CD4-positive, alpha-beta T cell treated with Interleukin-1 beta for 1 hour (primary cell): ENCODE measurements at regions not wholly inside any gene's neighbourhood (a gene's known extent, or its start where the extent isn't known, plus 50 kb on each side); places are given as distances from the start of the nearest gene placed in this dataset.

ENCODE experiments used
- DNase-seq, 2 donors: peaks; one replicate each; pipeline ENCODE4 v3.0.0-alpha.2; 2020 to 2022

DNA sequence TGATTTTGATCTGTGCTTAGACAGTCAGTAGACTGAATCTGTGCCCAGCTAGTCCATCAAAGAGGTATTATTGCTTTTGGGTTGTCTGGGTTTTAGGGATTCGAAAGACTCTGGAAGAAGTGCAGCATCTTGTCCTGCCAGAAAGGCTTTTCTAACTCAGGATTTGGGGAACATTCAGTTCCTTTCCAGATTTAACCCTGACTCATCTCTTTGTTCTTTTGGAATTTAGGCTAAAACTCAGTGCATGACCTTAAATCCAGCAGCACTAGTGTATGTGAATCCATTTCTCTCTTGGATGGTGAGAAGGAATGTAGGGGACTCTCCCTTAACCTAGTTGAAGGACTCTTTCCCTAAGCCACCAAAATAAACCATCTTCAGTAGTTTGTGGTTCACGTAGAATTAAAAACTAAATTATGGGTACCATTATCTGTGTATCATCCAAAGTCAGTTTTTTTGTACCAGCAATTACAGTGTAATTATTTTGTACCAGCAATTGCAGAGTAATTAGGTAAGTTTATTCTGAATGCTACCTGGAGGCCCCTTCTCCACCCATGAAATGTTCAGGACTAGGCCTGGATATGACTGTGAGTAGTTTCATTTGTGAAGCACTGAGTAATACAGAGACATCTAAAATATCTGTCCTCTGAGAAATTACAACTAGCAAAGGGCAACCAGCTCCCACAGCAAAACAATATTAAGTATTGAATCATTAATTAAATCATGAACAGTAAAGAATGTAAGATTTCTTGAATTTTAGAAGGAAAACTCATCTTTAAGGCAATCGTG is 384.0 kb downstream of the TMA16 start:
- no peak for DNase-seq

DNA sequence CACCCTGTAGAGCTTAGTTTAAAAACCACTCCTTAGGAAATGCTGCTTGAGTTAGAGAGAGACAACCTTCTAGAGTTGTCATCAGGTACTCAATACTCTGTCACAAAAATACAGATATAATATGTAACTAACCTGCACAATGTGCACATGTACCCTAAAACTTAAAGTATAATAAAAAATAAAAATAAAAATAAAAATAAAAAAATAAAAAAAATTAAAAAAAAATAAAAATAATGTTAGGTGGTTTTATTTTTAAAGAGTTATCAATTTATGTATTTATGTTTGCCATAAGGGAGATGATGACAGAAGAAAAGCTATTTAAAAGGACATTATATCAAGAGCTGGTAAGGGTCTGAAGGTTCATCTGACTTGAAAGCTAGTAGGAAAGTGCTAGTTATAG is 397.9 kb downstream of the TMA16 start:
- no peak for DNase-seq

DNA sequence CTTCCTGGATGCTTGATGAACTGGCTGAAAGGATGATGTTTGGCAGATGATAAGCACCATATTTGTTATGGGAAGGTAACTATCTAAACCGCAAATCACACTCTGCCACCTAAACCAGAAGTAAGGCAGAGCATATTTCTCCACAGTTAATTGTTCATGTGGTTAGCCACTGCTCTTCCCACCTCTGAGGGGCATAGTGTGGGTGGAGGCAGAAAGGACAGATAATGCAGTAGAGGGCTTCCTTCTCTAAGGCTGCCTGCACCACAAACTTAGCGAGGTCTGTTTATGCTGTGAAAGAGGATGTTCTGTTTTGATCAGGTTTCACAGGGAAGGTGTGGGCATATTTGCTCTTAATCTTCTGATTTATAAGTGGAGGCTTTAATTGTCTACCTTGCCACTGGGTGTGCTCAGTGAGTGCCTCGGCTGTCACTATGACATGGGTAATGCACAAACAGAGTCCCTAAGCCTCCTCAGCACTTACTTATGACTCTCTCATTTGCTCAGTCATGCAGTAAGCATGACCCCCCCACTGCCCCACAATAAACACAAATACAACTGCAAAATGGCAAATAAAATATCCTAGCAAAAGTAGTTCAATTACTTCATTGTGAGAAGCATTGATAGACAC is 401.0 kb downstream of the TMA16 start:
- peak; percentile 2 to 45 for DNase-seq

DNA sequence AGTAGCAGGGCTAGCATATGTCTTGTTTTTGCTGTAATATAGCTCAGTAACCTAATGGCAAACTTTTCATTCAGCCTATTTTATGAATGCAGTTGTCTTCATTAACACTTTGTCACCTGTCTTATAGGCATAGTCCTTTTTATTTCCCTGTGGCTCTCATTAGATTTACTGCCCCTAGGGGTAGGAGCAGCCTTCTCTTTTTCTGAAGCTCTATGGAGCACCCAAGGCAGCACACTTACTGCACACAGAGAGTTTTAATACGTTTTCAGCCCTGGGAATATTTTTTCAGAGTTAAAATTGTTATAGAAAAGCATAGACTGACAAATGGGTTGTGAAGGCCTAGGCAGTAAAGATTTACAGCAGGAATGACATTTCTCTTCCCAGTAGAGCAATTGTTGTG is 406.8 kb downstream of the TMA16 start:
- DNase-seq: no peak

DNA sequence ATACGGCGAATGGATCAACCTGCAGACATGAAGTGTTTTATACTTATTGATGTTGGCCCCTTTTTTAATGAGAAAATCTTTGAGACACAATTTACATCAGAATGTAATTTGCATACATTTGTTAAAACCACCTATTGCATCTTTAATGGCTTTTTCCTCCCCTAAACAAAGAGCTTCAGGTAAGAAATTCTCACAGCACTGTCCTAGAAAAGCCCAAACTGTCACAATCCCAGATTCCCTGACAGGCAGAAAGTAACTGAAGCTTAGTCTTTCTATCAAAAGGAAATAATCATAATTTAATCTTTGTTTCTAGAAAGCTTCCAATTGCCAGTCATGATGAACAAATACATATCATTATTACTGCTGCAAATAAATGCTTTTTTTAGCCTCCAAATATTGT is 407.9 kb downstream of the TMA16 start:
- no peak for DNase-seq

DNA sequence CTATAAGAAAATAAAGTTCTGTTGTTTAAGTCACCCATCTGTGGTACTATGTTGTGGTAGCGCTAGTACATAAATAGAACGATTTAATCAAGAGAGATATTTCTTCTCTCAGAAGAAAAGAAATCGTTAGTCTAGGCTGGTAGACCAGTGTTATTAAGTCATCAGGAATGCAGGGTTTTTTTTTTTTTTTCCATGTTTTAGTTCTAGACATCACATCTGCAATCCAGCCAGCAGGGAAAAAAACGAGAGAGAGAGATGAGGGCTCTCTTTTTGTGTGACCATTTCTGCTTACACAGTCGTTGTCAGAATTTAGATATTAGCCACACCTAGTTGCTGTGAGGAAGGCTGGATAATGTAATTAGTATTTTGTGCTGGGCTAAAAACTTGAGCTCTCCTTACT is 417.4 kb downstream of the TMA16 start:
- no peak for DNase-seq

DNA sequence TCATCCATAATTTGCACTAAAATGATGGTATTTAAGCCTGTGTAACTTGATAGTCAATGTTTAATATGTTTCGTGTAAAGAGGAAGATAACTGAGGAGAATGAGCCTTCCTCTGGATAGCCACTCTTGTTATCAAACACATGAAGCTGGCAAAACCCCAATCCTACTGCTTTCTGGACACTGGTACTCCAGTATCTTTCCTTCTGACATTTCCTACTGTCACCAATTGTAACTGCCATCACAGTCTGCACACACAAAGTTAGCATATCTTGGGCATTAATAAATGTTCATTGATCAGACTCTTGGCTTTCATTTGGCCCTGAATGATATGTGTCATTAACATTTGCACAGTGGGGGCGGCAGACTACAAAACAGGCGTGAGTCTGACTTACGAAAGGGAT is 419.1 kb downstream of the TMA16 start:
- no peak for DNase-seq

DNA sequence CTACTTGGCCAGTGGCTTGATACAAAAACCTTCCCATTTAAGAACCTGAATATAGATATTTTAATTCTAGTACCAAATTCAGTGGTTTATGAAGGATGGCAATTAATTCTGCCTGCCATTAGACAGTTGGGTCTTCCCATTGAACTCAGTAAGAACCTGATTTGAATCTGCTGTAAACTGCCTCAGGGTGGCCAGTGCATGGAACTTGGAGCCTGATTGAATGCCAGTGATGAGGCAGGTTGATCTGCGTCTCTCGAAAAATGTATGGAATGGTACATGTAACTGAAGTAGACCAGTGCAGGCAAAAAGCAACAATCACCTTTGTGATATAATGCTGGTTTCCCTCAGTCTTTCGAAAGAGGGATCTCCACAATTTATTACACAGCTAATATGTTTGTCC is 421.4 kb downstream of the TMA16 start:
- DNase-seq: no peak

DNA sequence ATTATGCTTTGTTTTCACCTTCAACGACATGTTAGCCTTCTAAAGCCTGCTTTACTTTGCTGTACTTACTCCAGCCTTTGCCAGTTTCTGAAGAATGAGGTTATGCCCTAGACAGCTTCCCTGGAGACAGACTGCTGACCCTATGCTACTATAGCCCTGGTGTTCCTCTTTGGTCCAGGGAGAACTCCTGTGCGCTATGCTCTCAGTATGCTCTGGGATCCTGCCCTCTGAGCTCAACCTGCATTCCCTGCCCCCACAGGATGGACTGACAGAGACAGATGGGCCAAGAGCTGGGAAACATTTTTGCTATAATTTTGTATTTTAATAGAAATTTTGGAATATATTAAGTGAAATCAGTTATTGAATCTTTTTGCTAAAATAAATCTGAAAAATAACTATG is 425.9 kb downstream of the TMA16 start:
- no peak for DNase-seq

DNA sequence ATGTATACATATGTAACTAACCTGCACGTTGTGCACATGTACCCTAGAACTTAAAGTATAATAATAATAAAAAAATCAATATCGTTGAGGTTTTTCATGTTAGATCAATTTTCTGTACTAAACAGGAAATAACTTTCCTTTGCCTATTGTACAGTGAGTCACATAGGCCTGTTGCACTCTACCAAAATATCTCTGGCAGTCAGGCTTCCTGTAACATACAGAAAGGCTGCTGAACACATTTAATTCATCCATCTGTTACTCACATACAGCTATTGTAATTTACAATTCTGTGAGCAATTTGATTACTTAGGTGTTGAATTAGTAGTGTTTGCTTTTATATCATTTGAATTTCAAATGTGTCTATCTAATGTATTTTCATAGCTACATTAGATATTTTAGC is 427.8 kb downstream of the TMA16 start:
- no peak for DNase-seq

DNA sequence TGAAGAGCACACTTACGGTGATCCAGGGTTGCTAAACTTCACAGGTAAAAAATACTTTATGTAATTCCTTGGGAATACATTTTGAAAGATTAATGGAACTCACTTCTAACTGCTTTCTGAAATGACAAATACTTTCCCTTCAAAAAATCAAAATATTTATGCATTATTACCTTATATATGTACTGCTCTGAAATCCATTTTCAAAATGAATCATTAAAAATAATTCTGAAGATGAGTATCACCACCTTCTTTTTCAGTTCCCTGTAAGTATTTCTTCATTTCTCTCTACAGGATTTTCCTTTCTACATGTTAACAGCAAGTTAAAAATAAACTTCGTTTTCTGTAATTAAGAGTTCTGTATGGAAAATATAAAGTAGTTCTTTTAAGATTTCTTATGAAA is 428.6 kb downstream of the TMA16 start:
- no peak for DNase-seq

DNA sequence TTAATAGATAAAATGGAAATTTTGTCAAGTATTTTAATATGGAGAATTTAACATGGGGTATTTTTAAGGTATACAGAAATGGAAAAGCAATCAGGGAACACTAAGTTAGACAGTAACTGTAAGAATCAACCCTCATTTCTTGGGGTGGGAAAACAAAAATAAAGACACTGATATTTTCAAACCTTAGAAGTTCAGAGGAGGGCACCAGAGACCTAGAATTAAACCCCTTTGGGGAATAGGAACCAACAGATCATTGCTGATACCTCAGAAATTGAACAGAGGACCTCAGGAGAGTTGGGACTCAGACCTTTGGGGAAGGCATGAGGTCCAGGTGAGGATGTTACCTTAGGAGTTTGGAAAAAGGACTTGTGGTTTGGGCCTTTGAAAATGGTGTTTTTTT is 435.6 kb downstream of the TMA16 start:
- no peak for DNase-seq

DNA sequence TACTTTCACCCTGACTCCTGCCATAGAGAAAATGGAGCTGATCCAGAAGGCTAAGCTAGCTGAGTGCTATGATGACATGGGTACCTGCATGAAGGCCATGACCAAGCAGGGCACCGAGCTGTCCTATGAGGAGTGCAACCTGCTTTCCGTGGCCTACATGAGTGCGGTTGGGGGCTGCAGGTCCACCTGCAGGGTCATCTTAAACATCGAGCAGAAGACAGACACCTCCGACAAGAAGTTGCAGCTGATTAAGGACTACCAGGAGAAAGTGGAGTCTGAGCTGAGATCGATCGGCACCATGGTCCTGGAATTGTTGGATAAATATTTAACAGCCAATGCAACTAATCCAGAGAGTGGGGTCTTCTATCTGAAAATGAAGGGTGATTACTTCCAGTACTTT is 438.0 kb downstream of the TMA16 start:
- no peak for DNase-seq

DNA sequence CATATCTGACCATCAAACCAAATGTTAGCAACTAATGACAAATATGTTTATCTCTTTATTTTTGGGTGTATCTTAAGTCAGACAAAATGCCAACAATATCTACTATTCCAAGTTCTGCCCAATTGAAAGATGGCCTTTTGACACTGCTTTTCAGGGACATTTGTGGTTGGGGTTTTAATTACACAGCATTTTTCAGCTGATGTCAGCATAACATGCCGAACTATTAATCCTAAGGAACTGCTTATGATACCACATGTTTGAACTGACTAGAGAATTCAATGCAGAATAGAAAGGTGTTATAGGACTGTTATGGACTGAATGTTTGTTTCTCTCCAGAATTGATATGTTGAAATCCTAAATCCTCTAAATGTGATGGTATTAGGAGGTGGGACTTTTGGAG is 445.1 kb downstream of the TMA16 start:
- DNase-seq: no peak

DNA sequence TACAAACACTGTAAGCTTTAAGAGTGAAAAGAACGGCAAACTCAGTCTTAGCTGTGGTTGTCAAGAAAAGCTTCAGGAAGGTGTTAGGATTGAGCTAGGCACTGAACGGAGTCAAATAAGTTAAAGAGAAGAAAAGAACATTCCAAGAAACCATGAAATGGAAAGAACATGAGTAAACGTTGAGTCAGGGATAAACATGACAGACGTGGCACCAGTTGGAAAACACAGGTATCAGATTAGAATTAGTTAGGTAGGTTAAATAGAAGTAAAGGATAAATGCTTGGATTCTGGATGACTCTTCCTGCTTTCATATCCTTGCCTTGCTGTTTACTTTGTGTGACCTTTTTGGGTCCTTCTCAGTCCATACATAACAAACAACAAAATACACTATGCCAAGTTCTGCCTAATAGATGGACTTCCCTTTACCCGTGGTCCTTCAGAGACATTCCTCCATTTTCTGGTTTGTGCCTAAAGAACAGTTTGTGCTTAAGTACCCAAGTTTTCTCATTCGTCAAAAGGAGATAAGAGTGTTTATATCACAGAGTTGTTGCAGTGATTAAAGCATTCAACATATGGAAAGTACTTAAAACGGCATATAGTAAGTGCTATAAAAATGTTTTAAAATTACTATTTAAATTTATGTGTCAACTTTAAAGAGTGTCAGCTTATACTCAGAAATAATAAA is 446.9 kb downstream of the TMA16 start:
- no peak for DNase-seq

DNA sequence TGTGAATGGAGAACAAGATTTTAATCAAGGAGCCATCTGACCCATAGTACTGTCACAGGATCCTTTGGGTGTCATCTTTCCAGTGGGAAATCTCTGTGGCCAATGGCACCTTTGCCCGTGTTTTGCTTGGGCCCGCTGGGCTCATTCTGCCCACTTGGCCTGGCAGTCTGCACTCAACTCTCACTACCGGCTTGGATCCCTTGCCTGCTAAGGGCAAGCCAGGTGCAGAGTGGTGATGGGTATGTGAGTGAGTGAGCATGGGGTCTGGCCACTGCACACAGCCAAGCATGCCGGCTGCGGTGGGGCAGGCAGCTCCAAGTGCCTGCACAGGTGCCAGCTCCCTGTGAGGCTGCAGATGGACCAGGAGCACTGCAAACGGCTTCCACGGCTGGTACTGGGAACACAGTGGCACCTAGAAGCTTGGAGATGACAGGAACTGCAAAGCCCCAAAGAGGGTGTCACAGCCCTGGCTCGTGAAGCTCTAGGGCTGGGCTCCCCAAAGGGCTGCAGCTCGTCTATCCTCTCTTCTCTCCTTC is 454.5 kb downstream of the TMA16 start:
- no peak for DNase-seq

DNA sequence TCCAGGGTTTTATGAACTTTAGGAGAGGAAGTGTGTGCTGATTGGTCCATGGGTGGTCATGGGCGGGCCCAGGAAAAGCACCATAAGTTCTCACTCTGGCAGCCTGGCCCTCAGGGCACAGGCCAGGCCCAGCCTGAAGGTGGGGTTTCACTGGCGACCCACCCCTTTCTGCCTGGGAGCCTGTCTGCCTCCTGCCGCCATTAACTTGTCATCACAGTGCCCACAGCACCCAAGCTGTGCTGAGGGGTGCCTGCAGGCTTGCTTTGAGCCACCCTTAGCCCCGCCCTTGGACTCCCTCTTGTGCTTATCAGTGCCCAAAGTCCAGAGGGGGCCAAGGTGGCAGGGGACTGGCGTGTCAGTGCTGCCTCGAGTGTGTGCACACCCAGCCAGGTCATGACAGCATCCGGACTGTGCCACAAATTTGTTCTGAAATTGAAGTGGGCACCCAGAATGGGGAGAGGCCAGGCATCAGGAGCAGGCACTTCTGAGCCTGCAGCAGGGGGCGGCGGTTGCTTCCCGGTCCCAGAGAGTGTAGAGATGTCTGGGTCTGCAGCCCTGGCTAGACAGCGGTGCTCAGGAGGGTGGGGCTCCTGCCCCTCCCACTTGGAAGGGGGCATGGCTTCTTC is 455.6 kb downstream of the TMA16 start:
- no peak for DNase-seq

DNA sequence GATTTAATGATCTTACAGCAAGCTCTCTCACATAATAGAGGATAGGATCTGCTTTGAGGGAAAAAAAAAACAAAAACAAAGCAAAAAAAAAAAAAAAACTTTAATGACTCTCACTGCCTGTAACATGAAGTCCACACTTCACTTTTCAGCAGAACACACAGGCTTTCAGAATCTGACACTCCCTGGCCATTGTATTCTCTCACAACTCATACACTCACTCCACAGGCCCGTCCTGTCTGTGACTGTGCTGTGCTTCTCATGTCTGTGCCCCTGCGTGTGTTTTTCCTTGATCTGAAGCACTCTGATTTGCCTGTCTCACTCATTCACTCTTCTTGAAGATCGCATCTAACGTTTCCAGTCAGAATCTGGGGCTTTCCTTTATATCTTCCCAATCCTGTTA is 460.8 kb downstream of the TMA16 start:
- no peak for DNase-seq

DNA sequence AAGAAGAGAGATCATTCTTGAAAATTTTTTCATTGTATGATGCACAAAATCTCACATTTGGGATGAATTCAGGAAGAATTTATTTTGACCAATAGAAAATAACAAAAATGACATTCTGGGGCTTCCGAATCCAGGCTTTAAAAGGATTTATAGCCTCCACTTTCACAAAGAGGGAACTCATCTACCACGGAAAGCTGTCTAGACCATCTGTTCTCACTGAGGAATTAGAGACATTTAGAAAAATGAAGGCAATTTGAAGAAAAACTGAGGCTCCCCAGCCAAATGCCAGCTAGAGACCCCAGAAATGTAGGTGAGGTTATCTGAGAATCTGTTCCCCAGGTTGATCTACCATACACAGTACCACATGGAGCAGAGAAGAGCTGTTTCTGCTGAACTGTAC is 464.3 kb downstream of the TMA16 start:
- DNase-seq: no peak

DNA sequence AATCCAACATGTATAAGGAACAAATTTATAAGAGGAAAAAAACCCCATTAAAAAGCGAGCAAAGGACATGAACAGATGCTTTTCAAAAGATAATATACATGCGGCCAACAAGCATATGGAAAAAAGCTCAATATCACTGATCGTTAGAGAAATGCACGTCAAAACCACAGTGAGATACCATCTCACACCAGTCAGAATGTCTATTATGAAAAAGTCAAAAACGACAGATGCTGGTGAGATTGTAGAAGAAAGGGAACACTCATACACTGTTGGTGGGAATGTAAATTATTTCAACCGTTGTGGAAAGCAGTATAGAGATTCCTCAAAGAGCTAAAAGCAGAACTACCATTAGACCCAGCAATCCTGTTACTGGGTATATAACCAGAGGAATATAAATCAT is 465.4 kb downstream of the TMA16 start:
- DNase-seq: no peak

DNA sequence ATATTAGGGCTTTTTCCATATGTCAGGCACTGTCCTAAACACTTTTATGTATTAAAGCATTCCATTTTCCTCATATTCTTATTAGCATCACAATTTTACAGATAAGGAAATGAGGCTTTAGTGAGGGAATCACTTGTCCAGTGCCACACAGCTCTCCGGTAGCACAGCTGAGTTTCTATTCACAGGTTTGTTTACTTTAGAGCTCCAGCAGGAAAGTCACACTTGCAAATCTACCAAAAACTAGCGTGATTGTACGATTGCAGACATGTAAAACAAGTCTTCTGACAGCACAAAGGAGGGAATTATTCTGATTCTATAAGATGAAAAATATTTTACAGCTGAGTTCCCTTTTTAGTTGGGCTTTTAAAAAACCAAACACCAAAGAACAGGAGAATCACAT is 472.1 kb downstream of the TMA16 start:
- DNase-seq: no peak

DNA sequence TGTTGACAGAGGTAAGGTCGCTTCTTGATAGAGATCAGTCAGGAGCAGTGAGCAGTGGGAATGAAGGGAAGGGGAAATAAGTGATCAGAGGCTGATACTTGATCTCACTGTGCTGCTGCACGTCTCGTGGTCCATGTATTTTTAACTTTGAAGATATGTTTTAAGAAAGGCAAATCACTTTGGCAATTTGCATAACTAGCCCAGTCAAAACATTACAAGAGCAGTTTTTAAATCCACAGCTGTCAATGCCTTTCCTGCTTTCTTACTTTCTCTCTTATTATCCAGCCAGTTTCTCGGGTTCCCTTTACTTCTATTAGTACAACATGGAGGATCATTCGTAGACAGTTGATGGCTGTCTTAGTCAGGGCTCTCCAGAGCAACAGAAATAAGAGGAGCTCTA is 472.8 kb downstream of the TMA16 start:
- no peak for DNase-seq

DNA sequence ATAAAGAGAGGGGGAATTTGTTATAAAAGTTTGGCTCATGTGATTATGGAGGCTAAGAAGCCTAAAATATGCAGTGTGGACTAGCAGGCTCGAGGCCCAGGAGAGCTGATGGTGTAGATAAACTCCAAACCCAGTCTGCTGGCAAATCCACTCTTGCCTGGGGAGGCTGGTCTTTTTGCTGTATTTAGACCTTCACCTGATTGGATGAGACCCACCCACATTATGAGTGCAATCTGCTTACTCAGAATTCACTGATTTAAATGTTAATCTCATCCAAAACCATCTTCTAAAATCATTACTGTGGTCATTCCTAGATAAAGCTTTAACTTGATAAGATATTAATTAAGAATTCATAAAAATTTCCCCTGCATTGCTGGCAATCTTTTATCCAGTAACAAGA is 473.2 kb downstream of the TMA16 start:
- no peak for DNase-seq

DNA sequence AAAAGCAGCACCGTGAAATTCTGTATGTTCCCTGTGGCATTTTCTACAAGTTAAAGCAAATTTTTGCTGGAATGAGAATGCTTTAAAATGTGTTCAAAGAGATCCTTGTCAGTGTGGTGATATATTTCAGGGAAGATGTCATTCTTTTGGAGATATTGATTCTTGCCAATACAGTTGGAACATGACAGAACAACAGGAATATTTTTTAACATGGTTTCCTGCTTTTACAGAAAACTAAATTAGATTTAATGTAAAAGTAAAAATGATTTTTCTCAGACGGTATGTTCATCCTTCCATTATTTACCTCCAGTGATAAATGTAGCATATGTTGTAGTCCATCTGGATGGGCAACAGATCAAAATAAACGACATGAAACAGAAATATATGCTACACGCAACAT is 474.8 kb downstream of the TMA16 start:
- DNase-seq: no peak
